Lower leg skin (tissue), 3 donors: ENCODE measurements at regions not wholly inside any gene's neighbourhood (a gene's known extent, or its start where the extent isn't known, plus 50 kb on each side); places are given as distances from the start of the nearest gene placed in this dataset.

ENCODE experiments used
- CTCF ChIP-seq, 3 donors: fragments of 450-650 bp; IDR thresholded peaks; one replicate each; pipeline ENCODE4 v1.5.1; 2016; ENCODE audit warnings: antibody characterized with exemption in 3 of 3, mild to moderate bottlenecking in 3 of 3, moderate library complexity in 2 of 3
- POLR2A ChIP-seq, 2 donors: fragments of 450-650 bp; IDR thresholded peaks; one replicate each; pipeline ENCODE4 v1.6.1; 2016 to 2017; ENCODE audit warnings: antibody characterized with exemption in 2 of 2, mild to moderate bottlenecking in 1 of 2, moderate library complexity in 1 of 2

DNA sequence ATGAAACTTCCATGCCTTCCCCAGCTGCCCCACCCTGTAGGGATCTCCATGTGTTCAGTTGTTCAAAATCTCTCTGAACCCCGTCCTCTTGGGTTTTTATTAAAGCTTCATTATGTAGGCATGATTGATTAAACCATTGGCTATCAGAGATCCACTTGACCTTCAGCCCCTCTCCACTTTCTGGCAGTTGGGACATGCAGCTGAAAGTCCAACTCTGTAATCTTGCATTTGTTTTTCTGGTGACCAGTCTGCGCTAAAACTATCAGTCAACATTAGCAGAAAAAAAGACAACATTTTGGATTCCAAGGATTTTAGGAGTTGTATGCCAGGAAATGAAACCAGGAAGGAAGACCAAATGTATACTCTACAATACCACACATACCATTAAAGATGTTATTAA lies 1115.1 kb downstream of the XPNPEP1 start:
- TF ChIP-seq CTCF (IDR thresholded peaks at IDR 0.05) (no peak), POLR2A (IDR thresholded peaks at IDR 0.05) (no peak)
